Astrocyte of the spinal cord (primary cell): ENCODE measurements at regions not wholly inside any gene's neighbourhood (a gene's known extent, or its start where the extent isn't known, plus 50 kb on each side); places are given as distances from the start of the nearest gene placed in this dataset.

ENCODE experiments used
- DNase-seq: peaks from one replicate; pipeline ENCODE4 v3.0.0; 2011; ENCODE audit warnings: low read depth, low spot score
- H3K4me3 ChIP-seq: 2 replicates; pipeline ENCODE4 v1.5.1; 2011; ENCODE audit warnings: low read depth, mild to moderate bottlenecking, low read length, moderate library complexity
- in situ Hi-C: cut with HindIII; loops from 2 replicates; pipeline ENCODE4 v1.10.0; 2017; ENCODE audit warnings: low sequenced_read_pairs
- TF ChIP-seq, protein P1 (sequence below): IDR thresholded peaks from 2 replicates; pipeline ENCODE4 v1.5.1; 2012; ENCODE audit warnings: low read depth, mild to moderate bottlenecking, low read length, inconsistent platforms

DNA sequence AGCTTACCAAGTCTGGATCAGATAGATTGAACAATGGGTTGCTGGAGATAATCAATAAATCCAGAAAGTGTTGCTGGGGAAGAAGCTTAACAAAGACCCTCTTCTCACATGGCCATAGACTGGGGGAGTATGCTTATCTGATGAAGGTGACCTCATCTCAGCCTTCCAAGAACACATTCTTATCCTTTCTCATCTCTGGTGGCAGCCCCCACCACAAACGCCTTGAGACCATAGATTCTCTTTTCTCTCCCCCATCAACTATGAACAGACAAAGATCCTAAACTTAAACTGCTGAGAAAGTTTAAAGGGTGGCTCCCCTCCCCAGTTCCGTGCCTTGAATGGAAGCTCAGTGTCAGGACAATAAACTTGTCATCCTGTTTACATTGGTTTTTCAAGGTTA is 428.7 kb upstream of the TRIB2 start:
- H3K4me3 ChIP-seq: no peak overlapping the region
- no peak for DNase-seq
- in situ Hi-C loops: no loop called here
- TF ChIP-seq, protein P1, sequence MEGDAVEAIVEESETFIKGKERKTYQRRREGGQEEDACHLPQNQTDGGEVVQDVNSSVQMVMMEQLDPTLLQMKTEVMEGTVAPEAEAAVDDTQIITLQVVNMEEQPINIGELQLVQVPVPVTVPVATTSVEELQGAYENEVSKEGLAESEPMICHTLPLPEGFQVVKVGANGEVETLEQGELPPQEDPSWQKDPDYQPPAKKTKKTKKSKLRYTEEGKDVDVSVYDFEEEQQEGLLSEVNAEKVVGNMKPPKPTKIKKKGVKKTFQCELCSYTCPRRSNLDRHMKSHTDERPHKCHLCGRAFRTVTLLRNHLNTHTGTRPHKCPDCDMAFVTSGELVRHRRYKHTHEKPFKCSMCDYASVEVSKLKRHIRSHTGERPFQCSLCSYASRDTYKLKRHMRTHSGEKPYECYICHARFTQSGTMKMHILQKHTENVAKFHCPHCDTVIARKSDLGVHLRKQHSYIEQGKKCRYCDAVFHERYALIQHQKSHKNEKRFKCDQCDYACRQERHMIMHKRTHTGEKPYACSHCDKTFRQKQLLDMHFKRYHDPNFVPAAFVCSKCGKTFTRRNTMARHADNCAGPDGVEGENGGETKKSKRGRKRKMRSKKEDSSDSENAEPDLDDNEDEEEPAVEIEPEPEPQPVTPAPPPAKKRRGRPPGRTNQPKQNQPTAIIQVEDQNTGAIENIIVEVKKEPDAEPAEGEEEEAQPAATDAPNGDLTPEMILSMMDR: no peak

DNA sequence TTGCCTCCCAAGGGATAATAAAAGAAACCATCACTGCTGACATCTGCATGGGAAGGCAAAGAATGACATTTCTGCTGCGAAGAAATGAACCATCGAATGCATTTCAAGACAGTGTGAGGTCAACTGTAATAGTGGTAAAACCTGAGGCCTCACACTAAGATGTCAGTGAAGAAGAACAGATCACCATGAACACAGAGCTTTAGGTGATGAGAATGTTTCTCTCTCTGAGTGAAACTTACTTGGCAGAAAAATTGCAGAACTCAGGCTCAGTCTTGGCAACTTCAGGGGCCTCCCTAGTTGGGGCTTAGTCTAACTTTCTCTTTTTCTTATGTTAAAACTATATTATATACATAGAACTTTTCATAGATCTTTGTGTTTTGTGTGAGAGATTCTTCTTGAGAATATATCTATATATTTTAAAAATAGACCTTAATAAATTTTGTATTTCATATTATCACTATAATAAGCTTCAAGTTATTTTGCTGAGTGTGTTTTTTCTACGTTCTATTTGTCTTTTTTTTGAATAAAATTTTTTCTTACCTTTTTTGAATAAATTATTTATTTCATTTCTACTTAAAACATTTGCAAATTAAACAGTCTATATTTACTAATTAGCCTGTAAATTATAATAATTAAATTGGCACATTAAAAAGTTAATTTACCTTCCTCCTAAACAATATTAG is 427.5 kb upstream of the TRIB2 start:
- in situ Hi-C loops: no loop called here
- H3K4me3 ChIP-seq: no peak overlapping the region
- no peak for DNase-seq
- TF ChIP-seq, protein P1: no peak

DNA sequence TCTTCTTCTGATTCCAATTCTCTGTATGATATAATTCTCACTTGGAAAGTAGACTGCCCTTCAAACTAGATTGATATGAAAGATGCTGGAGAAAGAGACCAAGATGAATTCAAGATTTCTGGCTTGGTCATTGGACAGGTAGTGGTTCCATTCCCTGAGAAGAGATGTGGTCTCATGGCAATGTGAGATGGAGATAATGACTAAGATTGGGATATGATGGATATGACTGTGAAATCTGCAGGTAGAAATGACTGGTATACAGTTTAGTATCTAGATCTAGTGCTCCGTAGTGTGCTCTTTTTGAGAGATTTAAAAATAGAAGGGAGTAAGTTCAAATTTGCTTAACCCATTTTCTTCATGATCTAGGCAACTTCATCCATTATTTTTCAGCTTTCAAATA is 425.4 kb upstream of the TRIB2 start:
- in situ Hi-C loops: no loop called here
- H3K4me3 ChIP-seq: no peak overlapping the region
- TF ChIP-seq, protein P1: no peak
- no peak for DNase-seq

DNA sequence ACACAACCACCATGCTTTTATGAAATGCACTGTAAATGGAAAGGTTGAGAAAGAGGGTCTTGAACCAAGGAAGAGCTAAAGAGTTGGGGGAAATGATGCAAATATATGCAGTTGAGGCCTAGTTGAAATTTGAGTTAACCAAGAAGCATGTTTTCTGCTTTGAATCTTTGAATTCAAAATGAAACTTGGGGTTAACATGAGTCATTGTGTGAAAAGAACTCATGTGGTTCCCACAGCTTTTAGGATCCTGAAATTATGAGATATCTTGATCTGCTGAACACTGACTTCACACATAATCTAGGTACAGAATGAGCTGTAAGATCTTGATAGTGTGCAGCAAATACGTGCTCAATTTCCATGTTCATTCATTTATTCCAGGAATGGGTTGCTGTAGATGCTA is 422.9 kb upstream of the TRIB2 start:
- TF ChIP-seq, protein P1: no peak

DNA sequence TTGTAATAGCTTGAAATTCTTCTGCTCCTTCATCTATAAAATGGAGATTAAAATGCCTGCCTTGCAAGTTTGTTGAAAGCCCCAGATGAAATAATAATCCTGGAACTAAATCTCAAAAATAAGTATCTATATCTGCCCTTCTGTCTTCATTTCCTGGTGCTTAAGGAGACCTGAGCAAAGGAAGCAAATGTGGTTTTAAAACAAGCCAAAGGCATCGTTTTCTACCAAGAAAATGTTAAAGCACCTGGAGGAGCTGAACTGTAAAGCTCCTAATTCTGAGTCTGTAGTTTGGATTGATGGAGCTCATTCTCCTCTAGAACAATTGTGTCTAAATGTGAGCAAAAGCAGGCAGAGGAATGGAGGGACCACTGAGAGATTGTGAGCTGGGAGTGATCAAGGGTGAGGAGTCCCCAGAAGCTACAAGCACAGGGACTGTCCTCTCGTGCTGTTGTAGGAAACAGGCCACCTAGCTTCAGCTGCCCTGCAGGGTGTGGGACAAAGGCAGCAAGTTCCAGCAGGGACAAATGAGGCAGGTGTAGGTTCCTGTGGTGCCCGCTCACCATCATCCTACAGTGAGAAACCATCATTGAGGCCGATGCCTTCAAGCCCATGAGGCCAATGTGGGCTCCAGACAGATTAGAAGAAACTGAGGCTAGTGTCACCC is 420.7 kb upstream of the TRIB2 start:
- in situ Hi-C loops: no loop called here
- H3K4me3 ChIP-seq: no peak overlapping the region
- no peak for DNase-seq
- TF ChIP-seq, protein P1: no peak

More for the DNA sequence above, 422.9 kb upstream of the TRIB2 start:
- no peak for DNase-seq
- in situ Hi-C loops: no loop called here
- no peak overlapping the region for H3K4me3 ChIP-seq

DNA sequence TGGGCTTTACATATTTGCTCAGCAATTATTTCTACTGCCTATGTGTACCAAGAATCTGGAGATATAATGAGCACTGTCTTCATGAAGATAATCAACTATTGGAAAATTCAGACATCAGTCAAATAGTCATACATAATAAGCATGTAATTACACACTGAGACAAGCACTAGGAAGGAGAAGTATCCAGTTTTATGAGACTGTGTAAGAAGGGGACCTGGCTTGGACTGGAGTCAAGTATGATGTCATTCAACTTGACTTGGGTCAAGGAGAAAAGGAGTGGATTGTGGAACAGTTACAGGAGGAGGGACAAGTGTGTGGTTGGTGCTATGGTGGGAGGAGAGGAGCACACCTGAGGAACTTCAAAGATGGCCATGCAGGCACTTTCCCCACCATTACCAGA is 419.8 kb upstream of the TRIB2 start:
- H3K4me3 ChIP-seq: no peak overlapping the region
- TF ChIP-seq, protein P1: no peak
- in situ Hi-C loops: no loop called here
- DNase-seq: no peak
